ENCODE measurements at regions not wholly inside any gene's neighbourhood (a gene's known extent, or its start where the extent isn't known, plus 50 kb on each side); places are given as distances from the start of the nearest gene placed in this dataset.
"Not testable (repeated sequence)": the region's sequence is repeated elsewhere in the genome, so short reads cannot be mapped to it uniquely, and the experiment has no call there.

GRCh38 chr20:22070610-22071058, 365.2 kb downstream of the PAX1 start:
- no peak for DNase-seq (ENCODE audit: low read depth)

GRCh38 chr20:22063753-22064152, 358.3 kb downstream of the PAX1 start:
- DNase-seq (ENCODE audit: low read depth), result no peak

DNA sequence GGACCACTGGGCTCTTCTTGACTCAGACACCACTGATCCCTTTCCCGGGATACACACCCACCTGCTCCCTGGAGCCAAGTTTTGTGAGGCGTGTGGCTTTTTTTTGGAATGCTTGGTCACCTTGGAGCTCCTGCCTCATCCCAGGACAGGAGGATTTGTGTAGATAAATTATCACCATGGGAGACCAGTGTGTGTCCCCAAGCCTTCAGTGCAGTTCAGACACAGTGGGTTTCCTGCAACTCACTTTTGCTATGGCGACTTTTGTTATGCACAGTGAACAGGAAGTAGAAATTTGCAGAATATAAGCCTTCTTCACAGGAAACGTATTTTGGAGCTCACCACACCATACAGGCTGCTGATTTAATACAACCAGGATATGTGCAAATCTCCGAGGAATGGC, 357.4 kb downstream of the PAX1 start:
- no peak for DNase-seq (ENCODE audit: low read depth)

DNA sequence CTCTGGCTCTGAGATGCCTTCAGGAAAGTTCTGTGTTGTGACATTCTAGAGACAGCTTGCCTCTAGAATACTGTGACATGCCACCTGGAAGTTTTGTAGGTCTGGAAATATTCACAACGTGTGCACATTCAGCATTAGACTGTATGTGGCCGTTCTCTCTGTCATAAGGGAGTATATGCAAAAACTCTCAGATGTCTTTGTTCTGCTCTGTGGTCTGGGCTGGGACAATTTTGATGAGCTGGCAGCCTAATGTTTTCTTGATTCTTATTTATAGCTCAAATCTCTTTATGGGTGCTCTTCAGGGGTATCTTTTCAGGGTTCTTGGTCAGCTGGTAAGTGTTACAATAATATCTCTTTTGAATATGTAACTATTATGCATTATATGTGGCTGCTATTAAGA, 355.1 kb downstream of the PAX1 start:
- DNase-seq (ENCODE audit: low read depth), result no peak

- DNase-seq (ENCODE audit: low read depth), result no peak
Measured at GRCh38 chr20:22058746-22059145, 353.3 kb downstream of the PAX1 start.

GRCh38 chr20:22055981-22056380, 350.5 kb downstream of the PAX1 start:
- DNase-seq (ENCODE audit: low read depth), result no peak

- no peak for DNase-seq (ENCODE audit: low read depth)
Measured at GRCh38 chr20:22052025-22052650, 346.7 kb downstream of the PAX1 start.

- not testable (repeated sequence) for DNase-seq (ENCODE audit: low read depth)
Measured at GRCh38 chr20:22045956-22046507, 340.6 kb downstream of the PAX1 start.

DNA sequence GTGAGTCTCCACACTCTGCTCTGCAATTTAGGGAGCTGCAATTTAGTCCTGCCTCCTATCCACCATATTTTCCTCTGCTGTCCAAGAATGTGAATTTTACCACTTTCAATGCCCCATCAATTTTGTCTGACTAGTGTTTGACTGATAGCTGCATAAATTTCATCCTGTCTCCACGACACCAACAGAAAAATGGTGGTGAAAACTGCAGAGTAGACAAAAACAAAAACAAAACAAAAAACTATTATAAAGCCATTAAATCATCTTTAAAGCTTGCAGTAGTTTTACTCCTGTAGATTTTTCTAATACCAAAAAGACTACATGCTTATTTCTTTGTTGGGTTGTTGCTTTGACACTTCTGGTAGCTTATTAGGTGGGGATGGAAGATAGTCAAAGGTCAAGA, 322.0 kb downstream of the PAX1 start:
- DNase-seq (ENCODE audit: low read depth), result no peak

DNA sequence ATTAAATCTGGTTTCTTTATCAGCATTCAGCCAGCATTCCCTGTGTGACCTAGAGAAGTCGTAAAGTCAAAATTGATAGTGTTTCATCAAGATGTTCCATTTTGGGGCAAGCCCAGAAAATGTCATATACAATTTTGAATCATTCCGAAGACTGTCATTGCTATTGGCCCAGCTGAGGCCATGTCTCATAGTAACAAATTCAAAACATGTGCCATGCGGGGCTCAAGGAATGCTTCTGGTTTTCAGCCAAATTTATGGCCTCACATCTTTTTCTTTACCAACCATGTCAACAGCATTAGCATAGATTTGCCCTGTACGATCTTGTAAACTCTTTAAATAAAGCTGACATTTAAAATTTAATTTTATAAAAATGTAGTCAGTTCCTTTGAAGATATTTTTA, 314.7 kb downstream of the PAX1 start:
- DNase-seq (ENCODE audit: low read depth), result no peak

GRCh38 chr20:22008456-22008855, 303.0 kb downstream of the PAX1 start:
- DNase-seq (ENCODE audit: low read depth), result no peak

GRCh38 chr20:22006306-22006705, 300.8 kb downstream of the PAX1 start:
- DNase-seq (ENCODE audit: low read depth), result no peak

GRCh38 chr20:22005535-22005934, 300.1 kb downstream of the PAX1 start:
- no peak for DNase-seq (ENCODE audit: low read depth)

GRCh38 chr20:22004946-22005345, 299.5 kb downstream of the PAX1 start:
- no peak for DNase-seq (ENCODE audit: low read depth)

DNA sequence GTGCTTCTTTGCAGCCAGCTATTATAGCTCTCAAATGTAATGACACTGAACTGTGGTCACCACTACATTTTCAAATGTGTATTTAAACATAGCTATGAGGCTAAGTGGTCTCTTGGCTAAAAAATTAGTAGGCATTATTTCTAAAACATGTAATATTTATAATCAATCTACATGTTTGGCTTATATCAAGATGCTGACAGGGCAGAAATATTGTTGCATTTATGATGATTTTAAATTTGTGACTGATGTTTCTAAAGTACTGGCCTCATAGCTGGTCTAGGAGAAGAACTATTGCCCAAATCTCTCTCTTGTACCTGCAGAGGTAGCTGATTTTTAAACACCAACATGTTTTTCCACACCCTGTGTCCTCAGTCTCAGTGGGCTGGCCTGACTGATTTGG, 298.2 kb downstream of the PAX1 start:
- no peak for DNase-seq (ENCODE audit: low read depth)

- no peak for DNase-seq (ENCODE audit: low read depth)
Measured at GRCh38 chr20:22001886-22002285, 296.4 kb downstream of the PAX1 start.

DNA sequence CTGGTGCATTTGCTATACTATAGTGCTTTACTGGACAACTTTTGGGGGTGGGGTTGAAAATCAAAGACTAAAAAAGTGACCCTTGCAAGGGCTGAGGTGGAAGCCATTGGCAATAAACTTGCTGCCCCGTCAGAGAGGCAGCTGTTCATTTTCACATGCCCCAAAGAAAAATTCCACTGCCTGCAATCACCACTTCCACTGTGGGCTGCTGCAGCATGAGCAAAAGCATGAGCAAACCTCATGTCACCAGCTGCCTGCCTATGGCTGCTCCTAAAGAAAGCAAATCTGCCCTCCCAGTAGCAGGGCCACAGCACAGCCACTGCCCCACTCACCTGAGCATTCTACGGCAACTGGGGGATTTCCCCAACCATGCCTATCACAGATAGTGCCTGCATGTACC, 290.0 kb downstream of the PAX1 start:
- no peak for DNase-seq (ENCODE audit: low read depth)

GRCh38 chr20:21994203-21994602, 288.7 kb downstream of the PAX1 start:
- DNase-seq (ENCODE audit: low read depth), result no peak

DNA sequence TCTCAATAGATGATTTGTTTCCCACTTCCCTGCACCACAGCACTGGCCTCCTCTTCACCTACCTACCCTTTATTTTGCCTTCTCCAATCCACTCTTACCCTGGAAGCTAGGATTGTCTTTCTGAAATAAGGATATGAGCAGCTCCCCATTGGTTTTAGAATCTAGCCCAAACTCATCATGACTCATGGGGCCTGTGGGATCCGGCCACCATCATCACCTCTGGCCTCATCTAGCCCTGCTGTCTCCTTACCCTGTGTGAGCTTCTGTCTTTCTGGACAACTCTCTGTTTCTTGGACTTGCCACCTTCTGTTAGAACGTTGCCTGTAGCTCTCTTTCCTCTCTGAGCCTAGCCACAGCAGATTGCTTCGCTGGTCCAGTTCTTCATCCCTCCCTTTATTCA, 277.1 kb downstream of the PAX1 start:
- no peak for DNase-seq (ENCODE audit: low read depth)

- DNase-seq (ENCODE audit: low read depth), result no peak
Measured at GRCh38 chr20:21981597-21982344, 276.3 kb downstream of the PAX1 start.

DNA sequence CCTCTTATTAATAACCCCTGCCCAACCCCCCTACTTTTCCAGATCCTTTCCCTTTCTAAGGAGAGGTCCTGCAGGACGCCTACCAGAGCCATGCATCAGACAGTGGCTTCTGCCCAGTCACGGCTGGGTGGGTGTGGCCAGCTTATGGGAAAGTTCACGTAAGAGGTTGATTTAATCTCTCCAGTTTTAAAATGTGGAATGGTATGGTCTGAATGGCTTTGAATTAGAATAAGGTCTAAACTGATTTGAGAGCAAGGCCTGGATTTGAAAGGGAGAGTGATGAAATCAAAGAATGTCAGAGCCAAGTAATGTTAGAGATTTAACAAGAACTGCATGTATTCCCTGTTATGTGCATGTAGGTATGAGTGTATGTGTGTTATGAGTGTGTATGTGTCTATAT, 275.7 kb downstream of the PAX1 start:
- no peak for DNase-seq (ENCODE audit: low read depth)

- no peak for DNase-seq (ENCODE audit: low read depth)
Measured at GRCh38 chr20:21971436-21971835, 266.0 kb downstream of the PAX1 start.

DNA sequence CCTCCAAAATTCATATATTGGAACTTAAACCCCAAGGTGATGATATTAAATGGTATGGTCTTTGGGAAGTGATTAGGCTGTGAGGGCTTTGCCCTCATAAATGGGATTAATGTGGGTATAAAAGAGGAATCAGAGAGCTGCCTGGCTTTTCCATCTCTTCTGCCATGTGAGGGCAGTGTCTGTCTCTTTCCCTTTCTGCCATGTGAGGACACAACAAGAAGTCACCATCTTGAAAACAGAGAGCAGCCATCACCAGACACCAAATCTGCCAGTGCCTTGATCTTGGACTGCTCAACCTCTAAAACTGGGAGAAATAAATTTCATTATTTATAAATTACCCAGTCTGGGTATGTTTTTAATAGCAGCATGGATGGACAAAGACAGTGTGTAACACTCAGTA, 263.0 kb downstream of the PAX1 start:
- no peak for DNase-seq (ENCODE audit: low read depth)
